Spleen (tissue), 11 donors: ENCODE measurements at regions not wholly inside any gene's neighbourhood (a gene's known extent, or its start where the extent isn't known, plus 50 kb on each side); places are given as distances from the start of the nearest gene placed in this dataset.

Experiments
- DNase-seq: peaks from one replicate; pipeline ENCODE4 v3.0.0-alpha.2; 2020
- H3K27ac ChIP-seq, 8 donors: fragments of 200-600 bp; sonication (generic) in 7 of 8; 1 replicate in 4 of 8; 2 replicates in 4 of 8; pipeline versions ENCODE4 v1.5.0 to v1.8.0; 2016 to 2021; ENCODE audit warnings: inconsistent platforms in 4 of 8, mild to moderate bottlenecking in 4 of 8, moderate library complexity in 1 of 8
- H3K27me3 ChIP-seq, 7 donors: fragments of 200-600 bp; sonication (generic) in 6 of 7; replicated peaks in 1 of 7; 1 replicate in 4 of 7; 2 replicates in 3 of 7; pipeline versions ENCODE4 v1.5.0 to v1.8.0; 2016 to 2021; ENCODE audit warnings: inconsistent platforms in 3 of 7, mild to moderate bottlenecking in 1 of 7
- H3K36me3 ChIP-seq, 6 donors: fragments of 200-600 bp; sonication (generic) in 5 of 6; 1 replicate in 4 of 6; 2 replicates in 2 of 6; pipeline versions ENCODE4 v1.5.0 to v1.8.0; 2016 to 2021; ENCODE audit warnings: inconsistent platforms in 2 of 6
- H3K4me1 ChIP-seq, 6 donors: fragments of 200-600 bp; sonication (generic) in 5 of 6; 1 replicate in 3 of 6; 2 replicates in 3 of 6; pipeline versions ENCODE4 v1.5.0 to v1.8.0; 2016 to 2021; ENCODE audit warnings: inconsistent platforms in 3 of 6
- H3K4me3 ChIP-seq, 8 donors: fragments of 200-600 bp; sonication (generic) in 7 of 8; 1 replicate in 4 of 8; 2 replicates in 4 of 8; pipeline versions ENCODE4 v1.5.0 to v1.8.0; 2016 to 2021; ENCODE audit warnings: inconsistent platforms in 4 of 8, mild to moderate bottlenecking in 4 of 8, moderate library complexity in 2 of 8
- H3K9me3 ChIP-seq, 8 donors: fragments of 200-600 bp; sonication (generic) in 7 of 8; 1 replicate in 4 of 8; 2 replicates in 4 of 8; pipeline versions ENCODE4 v1.5.0 to v1.8.0; 2016 to 2021; ENCODE audit warnings: inconsistent platforms in 4 of 8
- POLR2A ChIP-seq, 3 donors: fragments of 450-650 bp; IDR thresholded peaks; one replicate each; pipeline ENCODE4 v1.5.1; 2017; ENCODE audit warnings: antibody characterized with exemption in 3 of 3, mild to moderate bottlenecking in 1 of 3
- POLR2AphosphoS5 ChIP-seq, 3 donors: sonication (generic); formaldehyde crosslinking; IDR thresholded peaks; one replicate each; pipeline ENCODE4 v1.5.1; 2017; ENCODE audit warnings: antibody characterized with exemption in 3 of 3
- WGBS, 5 donors: extraction: QIAGEN DNeasy Blood & Tissue Kit in 3 of 5; methylation state at CpG; one replicate each; pipeline versions ENCODE4 v1.1.5 to v1.1.7; 2013 to 2018; 5-methylcytosine and 5-hydroxymethylcytosine counted together
- intact Hi-C: fragments of 100-400 bp; cut with DNase I; formaldehyde crosslinking; loops from one replicate; pipeline ENCODE4 v1.15.0; 2023; ENCODE audit warnings: low total_unique reads
- TF ChIP-seq, protein P1 (sequence below), 11 experiments: fragments of 200-600 bp in 7 of 11; fragments of 450-650 bp in 4 of 11; sonication (generic) in 4 of 11; IDR thresholded peaks in 8 of 11; conservative IDR thresholded peaks in 3 of 11; 1 replicate in 7 of 11; 2 replicates in 4 of 11; pipeline versions ENCODE4 v1.4.0 to v1.8.0; 2016 to 2021; ENCODE audit warnings: antibody characterized with exemption in 11 of 11, inconsistent platforms in 4 of 11, mild to moderate bottlenecking in 1 of 11
- donor health status: healthy with polysubstance abuse.
- donor health status: DM: no; HTN: no; CAD: no; lungs with moderate emphysema.
- donor health status: DM: no; HTN: no; CAD: no.
- donor health status: Bipolar disorder and iron deficiency.
- donor health status: healthy.
- donor health status: DM: no; HTN: no; CAD: no.
- donor health status: DM: yes; HTN: yes; CAD: no.

DNA sequence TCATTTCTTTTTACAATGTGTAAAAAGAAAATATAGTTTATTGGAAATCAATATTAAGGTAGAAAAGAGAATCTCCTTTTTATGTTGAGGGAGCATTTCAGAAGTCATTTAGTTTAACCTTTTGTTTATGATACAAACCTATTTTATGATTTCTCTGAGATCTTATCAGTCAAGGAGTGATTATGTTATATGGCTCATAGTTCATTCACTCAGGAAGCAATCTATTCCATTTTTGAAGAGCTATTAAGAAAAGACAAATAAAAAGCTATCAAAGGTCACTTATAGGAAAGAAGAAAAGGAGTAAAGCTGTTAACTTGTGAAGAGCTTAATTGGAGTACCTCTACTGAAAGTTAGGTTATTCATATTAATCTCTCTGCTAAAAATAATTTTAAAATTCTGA, 526.6 kb upstream of the JAG1 start:
- intact Hi-C loops = no loop called here
- no peaks in the 10 kb centered on the region for H3K27me3 ChIP-seq

DNA sequence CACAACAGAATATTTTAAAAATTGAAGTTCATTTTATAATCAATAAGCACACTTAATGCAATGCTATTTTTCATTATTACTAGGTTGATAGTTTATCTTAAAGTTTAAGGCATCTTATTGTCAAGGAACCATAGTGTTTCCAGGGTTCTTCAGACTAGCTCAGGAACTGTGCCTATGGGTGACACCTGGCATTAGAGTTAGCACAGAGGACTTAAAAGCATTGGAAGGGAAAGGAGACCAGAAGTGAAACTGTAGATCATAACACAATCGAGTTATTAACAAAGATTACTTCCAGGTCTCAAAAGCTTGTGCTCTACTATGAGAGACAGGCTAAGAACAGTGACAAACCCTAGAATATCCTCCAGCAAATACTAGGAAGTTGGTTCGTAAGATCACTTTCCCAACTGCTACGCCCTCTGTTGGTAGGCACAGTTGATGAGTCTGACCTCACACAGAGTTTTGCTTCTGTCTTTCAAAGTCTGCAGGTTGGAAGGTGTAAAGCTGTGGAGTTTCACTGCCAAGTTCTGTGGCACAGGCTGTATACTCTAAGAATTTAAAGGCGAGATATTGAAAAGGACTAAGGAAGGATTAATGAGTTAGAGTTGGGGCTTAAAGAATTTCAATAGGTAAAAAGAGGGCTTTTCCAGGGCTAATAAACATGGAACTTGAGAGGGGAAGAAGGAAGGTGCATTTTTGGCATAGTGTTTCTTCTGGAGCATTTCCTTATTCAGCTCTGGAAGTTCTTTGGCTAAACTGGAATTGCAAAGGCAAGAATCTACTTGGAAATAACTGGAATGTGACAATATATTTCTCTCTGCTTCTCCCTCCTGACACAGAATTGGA, 531.3 kb upstream of the JAG1 start:
- H3K36me3 ChIP-seq = no peaks in the 10 kb centered on the region
- peak overlapping the region in 1 of 8 donors; percentile 28 for H3K27ac ChIP-seq
- H3K4me3 ChIP-seq = no peak overlapping the region
- WGBS, 5 donors = 21 to 33% (median 28%) methylated on average over 4 of the region's 4 CpGs
- DNase-seq = no peak
- H3K9me3 ChIP-seq = no peaks in the 10 kb centered on the region
- H3K27me3 ChIP-seq = no peaks in the 10 kb centered on the region
- intact Hi-C loops = no loop called here
- no peak for TF ChIP-seq POLR2A (IDR thresholded peaks at IDR 0.05)
- TF ChIP-seq, protein P1, sequence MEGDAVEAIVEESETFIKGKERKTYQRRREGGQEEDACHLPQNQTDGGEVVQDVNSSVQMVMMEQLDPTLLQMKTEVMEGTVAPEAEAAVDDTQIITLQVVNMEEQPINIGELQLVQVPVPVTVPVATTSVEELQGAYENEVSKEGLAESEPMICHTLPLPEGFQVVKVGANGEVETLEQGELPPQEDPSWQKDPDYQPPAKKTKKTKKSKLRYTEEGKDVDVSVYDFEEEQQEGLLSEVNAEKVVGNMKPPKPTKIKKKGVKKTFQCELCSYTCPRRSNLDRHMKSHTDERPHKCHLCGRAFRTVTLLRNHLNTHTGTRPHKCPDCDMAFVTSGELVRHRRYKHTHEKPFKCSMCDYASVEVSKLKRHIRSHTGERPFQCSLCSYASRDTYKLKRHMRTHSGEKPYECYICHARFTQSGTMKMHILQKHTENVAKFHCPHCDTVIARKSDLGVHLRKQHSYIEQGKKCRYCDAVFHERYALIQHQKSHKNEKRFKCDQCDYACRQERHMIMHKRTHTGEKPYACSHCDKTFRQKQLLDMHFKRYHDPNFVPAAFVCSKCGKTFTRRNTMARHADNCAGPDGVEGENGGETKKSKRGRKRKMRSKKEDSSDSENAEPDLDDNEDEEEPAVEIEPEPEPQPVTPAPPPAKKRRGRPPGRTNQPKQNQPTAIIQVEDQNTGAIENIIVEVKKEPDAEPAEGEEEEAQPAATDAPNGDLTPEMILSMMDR (IDR thresholded peaks at IDR 0.05 in 8 of 11, conservative IDR thresholded peaks at IDR 0.05 in 3 of 11) = peak in 10 of 11 experiments; percentile 10 to 67 (median 56)
- peaks cover 0 to 10% (median 9%) of the 10 kb centered on the region in 6 donors for H3K4me1 ChIP-seq

More for the DNA sequence above, 526.6 kb upstream of the JAG1 start:
- Histone ChIP-seq H3K27ac (no peak overlapping the region), H3K9me3 (no peaks in the 10 kb centered on the region), H3K36me3 (no peaks in the 10 kb centered on the region), H3K4me3 (no peak overlapping the region), H3K4me1 (peaks cover 0 to 11% (median 4%) of the 10 kb centered on the region in 6 donors)
- TF ChIP-seq POLR2AphosphoS5 (IDR thresholded peaks at IDR 0.05) = no peak
- no peak for DNase-seq

DNA sequence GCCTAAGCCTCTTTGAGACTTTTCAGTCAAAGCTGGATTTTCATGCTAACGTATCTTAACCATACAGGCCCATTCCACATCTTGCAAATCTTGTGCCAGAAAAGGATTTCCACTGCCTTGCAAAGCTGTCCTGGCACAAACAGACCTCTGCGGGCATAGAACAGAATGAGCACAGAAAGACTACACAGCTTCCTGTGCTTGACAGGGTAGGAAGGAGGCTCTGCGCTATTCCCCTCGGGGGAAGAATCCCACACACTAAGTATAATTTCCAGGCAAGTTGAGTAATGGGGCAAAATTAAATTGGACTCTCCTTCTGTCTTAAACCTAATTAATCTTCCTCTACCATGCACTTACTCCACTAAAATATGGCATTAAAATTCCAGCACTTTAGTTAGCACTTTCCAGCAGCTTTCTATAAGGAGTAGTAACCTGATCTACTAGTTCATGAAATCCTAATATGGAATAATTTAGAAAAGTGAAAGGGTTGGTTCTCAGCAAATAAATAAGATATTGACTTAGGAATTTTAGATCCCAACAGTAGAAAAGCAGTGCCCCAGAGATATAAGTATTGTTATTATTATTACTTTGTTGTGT, 532.1 kb upstream of the JAG1 start:
- H3K9me3 ChIP-seq = no peaks in the 10 kb centered on the region
- TF ChIP-seq POLR2A (IDR thresholded peaks at IDR 0.05) = no peak
- TF ChIP-seq, protein P1 (IDR thresholded peaks at IDR 0.05 in 8 of 11, conservative IDR thresholded peaks at IDR 0.05 in 3 of 11) = no peak
- TF ChIP-seq POLR2AphosphoS5 (IDR thresholded peaks at IDR 0.05) = no peak

DNA sequence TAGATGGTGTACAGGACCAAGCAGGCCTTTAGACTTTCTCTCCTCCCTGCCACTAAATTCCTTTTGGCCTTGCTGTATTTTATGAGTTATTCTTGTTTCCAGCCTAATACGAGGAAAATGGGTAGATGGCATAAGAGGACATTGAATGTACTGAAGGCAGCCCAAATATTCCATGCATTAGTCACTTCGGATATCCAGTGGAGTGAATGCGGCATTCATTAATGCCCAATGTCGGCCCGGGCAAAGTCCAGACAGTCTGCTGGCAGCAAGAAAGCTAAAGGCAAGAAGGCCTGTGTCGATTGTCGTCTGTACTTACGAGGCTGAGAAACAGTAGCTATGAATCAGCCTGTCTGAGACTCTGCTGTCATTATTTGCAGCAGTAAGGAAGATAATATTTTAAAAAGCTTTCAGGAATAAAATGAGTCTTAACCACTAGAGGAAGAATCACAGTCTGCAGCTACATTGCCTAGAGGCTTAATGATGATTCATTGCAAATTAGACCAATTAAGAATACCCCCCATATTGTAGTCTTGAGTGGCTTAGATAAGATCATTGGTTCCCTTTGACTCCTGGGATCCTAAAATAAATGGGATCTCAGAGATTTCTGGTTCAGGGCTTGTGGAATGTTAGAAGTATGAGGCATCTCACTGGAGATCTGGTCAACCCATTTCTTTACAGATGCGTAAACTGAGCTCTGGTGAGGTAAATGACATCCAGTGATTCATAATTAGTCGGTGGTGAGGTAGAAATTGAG, 534.1 kb upstream of the JAG1 start:
- TF ChIP-seq, protein P1 (IDR thresholded peaks at IDR 0.05 in 8 of 11, conservative IDR thresholded peaks at IDR 0.05 in 3 of 11) = no peak
- no peak for TF ChIP-seq POLR2A (IDR thresholded peaks at IDR 0.05)
- no peak for TF ChIP-seq POLR2AphosphoS5 (IDR thresholded peaks at IDR 0.05)
- DNase-seq = no peak
- no peak overlapping the region for H3K27ac ChIP-seq
- H3K4me1 ChIP-seq = peaks cover 0 to 13% (median 9%) of the 10 kb centered on the region in 6 donors
- H3K27me3 ChIP-seq = no peaks in the 10 kb centered on the region
- H3K4me3 ChIP-seq = no peak overlapping the region
- no peaks in the 10 kb centered on the region for H3K36me3 ChIP-seq
- 75 to 87% (median 82%) methylated on average over 10 of the region's 10 CpGs for WGBS, 5 donors
- H3K9me3 ChIP-seq = no peaks in the 10 kb centered on the region
- intact Hi-C loops = no loop called here

More for the DNA sequence above, 532.1 kb upstream of the JAG1 start:
- WGBS, 5 donors = 46 to 62% (median 51%) methylated on average over 4 of the region's 4 CpGs
- DNase-seq = no peak
- intact Hi-C loops = no loop called here
- H3K4me1 ChIP-seq = peaks cover 0 to 10% (median 9%) of the 10 kb centered on the region in 6 donors
- H3K4me3 ChIP-seq = no peak overlapping the region
- peak overlapping the region in 1 of 8 donors; percentile 28 for H3K27ac ChIP-seq
- no peaks in the 10 kb centered on the region for H3K36me3 ChIP-seq
- H3K27me3 ChIP-seq = no peaks in the 10 kb centered on the region
